ENCODE measurements at regions not wholly inside any gene's neighbourhood (a gene's known extent, or its start where the extent isn't known, plus 50 kb on each side); places are given as distances from the start of the nearest gene placed in this dataset.

- TF ChIP-seq POLR2AphosphoS5 (IDR thresholded peaks at IDR 0.05; ENCODE audit: borderline replicate concordance, low read depth, low read length) (no peak), EZH2 (IDR thresholded peaks at IDR 0.05) (no peak)
Measured at GRCh38 chr5:62720031-62720441, 141.4 kb downstream of the LRRC70 start.

Data from SK-N-MC (cell line).